DND-41 (cell line): ENCODE measurements at regions not wholly inside any gene's neighbourhood (a gene's known extent, or its start where the extent isn't known, plus 50 kb on each side); places are given as distances from the start of the nearest gene placed in this dataset.

Experiments
- CTCF ChIP-seq: IDR thresholded peaks from 2 replicates; pipeline ENCODE4 v1.5.1; 2012; ENCODE audit warnings: borderline replicate concordance, low read length, moderate library complexity, mild to moderate bottlenecking; ENCODE audit not compliant: poor library complexity, severe bottlenecking; ENCODE audit errors: extremely low read depth
- EZH2 ChIP-seq: IDR thresholded peaks from 3 replicates; pipeline ENCODE4 v1.6.1; 2012; ENCODE audit warnings: borderline replicate concordance, low read depth, mild to moderate bottlenecking, moderate library complexity, low read length, inconsistent platforms; ENCODE audit not compliant: severe bottlenecking

DNA sequence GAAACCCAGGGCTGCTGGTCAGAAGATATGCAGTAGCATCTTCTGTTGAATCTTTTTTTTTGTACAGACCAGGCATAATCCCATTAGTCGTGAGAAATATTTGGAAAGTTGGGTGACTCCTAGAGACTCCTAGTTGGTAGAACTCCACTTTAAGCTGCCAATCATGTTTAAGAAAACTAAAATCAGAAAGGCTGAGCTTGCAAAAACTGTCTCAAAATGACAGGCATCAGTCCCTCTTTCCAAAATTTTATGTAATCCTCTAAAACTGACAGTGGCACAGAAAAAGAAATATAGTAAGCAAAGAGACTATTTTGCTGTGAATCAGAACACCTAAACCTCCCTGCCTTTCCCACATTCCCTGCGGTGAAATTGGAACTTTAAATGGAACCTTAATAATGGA is 568.5 kb downstream of the CCSER2 start:
- TF ChIP-seq CTCF (no peak), EZH2 (no peak)
